ENCODE measurements at regions not wholly inside any gene's neighbourhood (a gene's known extent, or its start where the extent isn't known, plus 50 kb on each side); places are given as distances from the start of the nearest gene placed in this dataset.

- in situ Hi-C loops (cut with HindIII; ENCODE audit: low sequenced_read_pairs): no loop called here
- no peak for TF ChIP-seq CTCF (IDR thresholded peaks at IDR 0.05; ENCODE audit: low read depth, low read length)
- no peak for DNase-seq (ENCODE audit: low read depth, low spot score)
- no peak overlapping the region for H3K4me3 ChIP-seq (ENCODE audit: low read depth, low read length)
Measured at GRCh38 chr7:45455662-45456061, 118.5 kb upstream of the ADCY1 start.

- H3K4me3 ChIP-seq (ENCODE audit: low read depth, low read length): no peak overlapping the region
- in situ Hi-C loops (cut with HindIII; ENCODE audit: low sequenced_read_pairs): no loop called here
- no peak for DNase-seq (ENCODE audit: low read depth, low spot score)
- TF ChIP-seq CTCF (IDR thresholded peaks at IDR 0.05; ENCODE audit: low read depth, low read length): no peak
Measured at GRCh38 chr7:45456105-45456504, 118.1 kb upstream of the ADCY1 start.

- TF ChIP-seq CTCF (IDR thresholded peaks at IDR 0.05; ENCODE audit: low read depth, low read length): no peak
- in situ Hi-C loops (cut with HindIII; ENCODE audit: low sequenced_read_pairs): no loop called here
- DNase-seq (ENCODE audit: low read depth, low spot score): peak; percentile 73
- H3K4me3 ChIP-seq (ENCODE audit: low read depth, low read length): no peak overlapping the region
Measured at GRCh38 chr7:45456747-45457524, 117.2 kb upstream of the ADCY1 start.

- TF ChIP-seq CTCF (IDR thresholded peaks at IDR 0.05; ENCODE audit: low read depth, low read length): no peak
- in situ Hi-C loops (cut with HindIII; ENCODE audit: low sequenced_read_pairs): no loop called here
- no peak overlapping the region for H3K4me3 ChIP-seq (ENCODE audit: low read depth, low read length)
- DNase-seq (ENCODE audit: low read depth, low spot score): no peak
Measured at GRCh38 chr7:45457591-45457990, 116.6 kb upstream of the ADCY1 start.

- no peak for TF ChIP-seq CTCF (IDR thresholded peaks at IDR 0.05; ENCODE audit: low read depth, low read length)
- no peak for DNase-seq (ENCODE audit: low read depth, low spot score)
- H3K4me3 ChIP-seq (ENCODE audit: low read depth, low read length): no peak overlapping the region
- in situ Hi-C loops (cut with HindIII; ENCODE audit: low sequenced_read_pairs): no loop called here
Measured at GRCh38 chr7:45459476-45459875, 114.7 kb upstream of the ADCY1 start.

GRCh38 chr7:45460379-45460778, 113.8 kb upstream of the ADCY1 start:
- TF ChIP-seq CTCF (IDR thresholded peaks at IDR 0.05; ENCODE audit: low read depth, low read length): no peak
- no peak overlapping the region for H3K4me3 ChIP-seq (ENCODE audit: low read depth, low read length)
- in situ Hi-C loops (cut with HindIII; ENCODE audit: low sequenced_read_pairs): no loop called here
- no peak for DNase-seq (ENCODE audit: low read depth, low spot score)

Measured in astrocyte of the spinal cord (primary cell).